Endodermal cell (in vitro differentiated cells): ENCODE measurements at regions not wholly inside any gene's neighbourhood (a gene's known extent, or its start where the extent isn't known, plus 50 kb on each side); places are given as distances from the start of the nearest gene placed in this dataset.

ENCODE experiments used
- DNase-seq: peaks from one replicate; pipeline ENCODE4 v3.0.0-alpha.2; 2017
- H3K27ac ChIP-seq: 2 replicates; pipeline ENCODE4 v1.5.1; 2013; ENCODE audit warnings: mild to moderate bottlenecking, low read depth, low read length, moderate library complexity
- H3K27me3 ChIP-seq: 2 replicates; pipeline ENCODE4 v1.6.1; 2013; ENCODE audit warnings: mild to moderate bottlenecking, low read length, moderate library complexity; ENCODE audit not compliant: insufficient read depth, control insufficient read depth, poor library complexity, severe bottlenecking
- H3K36me3 ChIP-seq: 2 replicates; pipeline ENCODE4 v1.7.0; 2013; ENCODE audit warnings: mild to moderate bottlenecking, low read length, moderate library complexity; ENCODE audit not compliant: control insufficient read depth, insufficient read depth
- H3K4me1 ChIP-seq: one replicate; pipeline ENCODE4 v1.7.0; 2013; ENCODE audit warnings: low read length; ENCODE audit not compliant: control insufficient read depth, insufficient read depth
- H3K4me3 ChIP-seq: 2 replicates; pipeline ENCODE4 v1.5.1; 2013; ENCODE audit warnings: mild to moderate bottlenecking, low read length, moderate library complexity
- H3K9ac ChIP-seq: 2 replicates; pipeline ENCODE4 v1.6.1; 2013; ENCODE audit warnings: mild to moderate bottlenecking, low read length, moderate library complexity; ENCODE audit not compliant: poor library complexity, severe bottlenecking; ENCODE audit errors: extremely low read depth
- H3K9me3 ChIP-seq: 2 replicates; pipeline ENCODE4 v1.6.1; 2013; ENCODE audit warnings: mild to moderate bottlenecking, low read length, moderate library complexity; ENCODE audit not compliant: control insufficient read depth
- H3K27ac Mint-ChIP-seq: 2 replicates; pipeline ENCODE4 v1.8.0; 2020; ENCODE audit warnings: mixed read lengths
- H3K27me3 Mint-ChIP-seq: 2 replicates; pipeline ENCODE4 v1.8.0; 2021; ENCODE audit warnings: mild to moderate bottlenecking, mixed read lengths; ENCODE audit not compliant: insufficient read depth
- H3K36me3 Mint-ChIP-seq: 2 replicates; pipeline ENCODE4 v1.8.0; 2020; ENCODE audit warnings: low read depth, mixed read lengths
- H3K4me1 Mint-ChIP-seq: 2 replicates; pipeline ENCODE4 v1.8.0; 2020; ENCODE audit warnings: mixed read lengths
- H3K4me3 Mint-ChIP-seq: 2 replicates; pipeline ENCODE4 v1.8.0; 2020; ENCODE audit warnings: mild to moderate bottlenecking, moderate library complexity, mixed read lengths
- H3K9me3 Mint-ChIP-seq: 2 replicates; pipeline ENCODE4 v1.8.0; 2020; ENCODE audit warnings: mild to moderate bottlenecking, mixed read lengths
- CTCF ChIP-seq: fragments of 200-600 bp; sonication (generic); conservative IDR thresholded peaks from 2 replicates; pipeline ENCODE4 v1.5.0; 2021; ENCODE audit warnings: antibody characterized with exemption, mild to moderate bottlenecking
- WGBS, 2 experiments: methylation state at CpG; one replicate each; pipeline versions ENCODE4 v1.1.5 to v1.1.7; 2013; ENCODE audit warnings: missing lambda C conversion rate in 2 of 2, mixed read lengths in 1 of 2; ENCODE audit not compliant: insufficient coverage in 1 of 2, insufficient read length in 1 of 2; 5-methylcytosine and 5-hydroxymethylcytosine counted together

DNA sequence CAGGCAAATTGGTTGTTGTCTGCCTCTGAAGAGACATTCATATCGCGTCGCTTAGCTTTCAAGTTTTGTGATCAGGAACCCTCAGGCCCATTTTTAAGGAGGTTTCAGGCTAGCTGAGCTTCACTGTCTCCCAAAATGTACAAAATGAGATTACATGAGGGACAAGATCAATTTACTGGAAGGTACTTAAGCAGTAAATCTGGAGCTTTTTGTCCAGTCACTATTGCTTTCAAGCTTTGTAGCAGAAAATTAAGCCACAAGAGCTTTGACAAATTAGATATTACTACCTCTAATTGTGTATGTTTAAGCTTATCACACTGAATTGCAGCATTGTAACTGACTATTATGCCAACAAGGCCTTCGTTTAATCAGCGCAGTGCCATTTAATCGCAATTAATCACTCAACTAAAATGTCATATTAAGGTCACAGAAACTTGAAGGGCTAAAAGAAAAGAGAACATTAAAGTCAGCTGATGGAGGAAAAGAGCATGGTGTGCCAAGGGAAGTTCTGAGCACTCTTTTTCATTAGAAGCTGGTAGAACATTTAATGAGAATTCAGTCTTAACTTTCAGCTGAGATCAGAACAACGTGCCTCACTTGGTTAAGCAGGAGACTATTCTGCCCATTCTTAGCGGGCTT, 353.0 kb downstream of the FBXO8 start:
- DNase-seq = no peak
- H3K27me3 ChIP-seq = no peaks in the 10 kb centered on the region
- TF ChIP-seq CTCF = no peak
- Mint-ChIP-seq H3K27ac (no peak overlapping the region), H3K4me3 (no peak overlapping the region), H3K27me3 (no peaks in the 10 kb centered on the region), H3K4me1 (peaks cover 37% of the 10 kb centered on the region), H3K9me3 (no peaks in the 10 kb centered on the region), H3K36me3 (no peaks in the 10 kb centered on the region)
- no peaks in the 10 kb centered on the region for H3K9me3 ChIP-seq
- no peak overlapping the region for H3K27ac ChIP-seq
- 85 to 90% methylated on average over 5 to 8 of the region's 8 CpGs for WGBS, 2 experiments
- no peak overlapping the region for H3K9ac ChIP-seq
- H3K36me3 ChIP-seq = no peaks in the 10 kb centered on the region
- H3K4me3 ChIP-seq = no peak overlapping the region
- peaks cover 16% of the 10 kb centered on the region for H3K4me1 ChIP-seq

GRCh38 chr4:173929921-173930320, 353.5 kb downstream of the FBXO8 start:
- H3K36me3 Mint-ChIP-seq = no peaks in the 10 kb centered on the region
- no peak overlapping the region for H3K4me3 Mint-ChIP-seq
- H3K9ac ChIP-seq = no peak overlapping the region
- H3K27me3 ChIP-seq = no peaks in the 10 kb centered on the region
- TF ChIP-seq CTCF = no peak
- H3K9me3 ChIP-seq = no peaks in the 10 kb centered on the region
- peaks cover 36% of the 10 kb centered on the region for H3K4me1 Mint-ChIP-seq
- DNase-seq = no peak
- 95% methylated on average over 3 of the region's 3 CpGs; no CpG with 5 or more reads in 1 of the 2 experiments for WGBS, 2 experiments
- no peaks in the 10 kb centered on the region for H3K9me3 Mint-ChIP-seq
- no peaks in the 10 kb centered on the region for H3K27me3 Mint-ChIP-seq
- no peaks in the 10 kb centered on the region for H3K36me3 ChIP-seq
- H3K4me3 ChIP-seq = no peak overlapping the region
- peaks cover 16% of the 10 kb centered on the region for H3K4me1 ChIP-seq
- H3K27ac ChIP-seq = no peak overlapping the region
- H3K27ac Mint-ChIP-seq = no peak overlapping the region

DNA sequence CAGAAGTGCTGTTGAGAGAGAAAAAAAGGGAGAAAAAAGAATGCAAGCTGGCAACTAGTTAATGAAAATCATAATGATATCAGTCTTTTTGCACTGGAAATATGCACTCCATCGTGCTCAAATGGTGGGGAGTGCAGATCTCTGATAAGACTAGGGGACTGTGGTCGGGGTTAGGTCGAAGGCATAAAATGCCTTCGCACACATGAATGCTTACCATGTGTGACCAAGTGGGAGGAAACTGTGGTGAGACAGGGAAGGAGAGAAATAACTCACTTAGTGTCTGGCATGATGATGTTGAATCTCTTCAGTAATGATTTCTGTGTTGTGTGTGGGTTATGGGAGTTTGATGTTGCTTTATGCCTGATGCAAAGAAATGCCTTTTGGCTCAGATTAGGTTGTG, 358.9 kb downstream of the FBXO8 start:
- Mint-ChIP-seq H3K4me3 (no peak overlapping the region), H3K4me1 (peaks cover 4% of the 10 kb centered on the region), H3K27ac (no peak overlapping the region), H3K36me3 (peaks cover 2% of the 10 kb centered on the region), H3K27me3 (no peaks in the 10 kb centered on the region), H3K9me3 (peaks cover 2% of the 10 kb centered on the region)
- Histone ChIP-seq H3K9me3 (no peaks in the 10 kb centered on the region), H3K9ac (no peak overlapping the region), H3K36me3 (no peaks in the 10 kb centered on the region), H3K27me3 (no peaks in the 10 kb centered on the region), H3K4me1 (no peaks in the 10 kb centered on the region), H3K27ac (no peak overlapping the region), H3K4me3 (no peak overlapping the region)
- no peak for TF ChIP-seq CTCF
- 93 to 98% methylated on average over 4 of the region's 4 CpGs for WGBS, 2 experiments
- DNase-seq = no peak
